SKM-1 (cell line): ENCODE measurements at regions not wholly inside any gene's neighbourhood (a gene's known extent, or its start where the extent isn't known, plus 50 kb on each side); places are given as distances from the start of the nearest gene placed in this dataset.

Experiments
- DNase-seq: peaks from one replicate; lab custom pipeline; 2025; ENCODE audit not compliant: unreplicated experiment; lab: John Stamatoyannopoulos, UW

DNA sequence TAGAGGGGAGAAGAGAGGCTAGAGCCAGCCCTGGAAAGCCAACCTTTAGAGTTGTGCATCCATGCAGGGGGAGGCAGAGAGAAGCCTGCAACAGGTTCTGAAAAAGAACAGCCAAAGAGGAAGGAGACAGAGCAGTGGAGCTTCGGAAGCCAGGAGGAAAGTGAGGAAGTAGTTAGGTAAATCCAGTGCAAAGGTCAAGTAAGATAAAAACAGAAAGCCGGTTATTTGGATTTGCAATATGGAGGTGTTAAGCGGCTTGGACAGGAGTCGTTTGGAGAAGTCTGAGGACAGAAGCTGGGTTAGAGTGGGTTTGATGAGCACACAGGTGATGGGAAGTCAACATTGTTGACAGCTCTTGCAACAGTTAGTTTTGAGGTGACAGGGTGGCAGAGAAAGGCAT, 53.5 kb upstream of the FLT1 start:
- DNase-seq, result no peak

DNA sequence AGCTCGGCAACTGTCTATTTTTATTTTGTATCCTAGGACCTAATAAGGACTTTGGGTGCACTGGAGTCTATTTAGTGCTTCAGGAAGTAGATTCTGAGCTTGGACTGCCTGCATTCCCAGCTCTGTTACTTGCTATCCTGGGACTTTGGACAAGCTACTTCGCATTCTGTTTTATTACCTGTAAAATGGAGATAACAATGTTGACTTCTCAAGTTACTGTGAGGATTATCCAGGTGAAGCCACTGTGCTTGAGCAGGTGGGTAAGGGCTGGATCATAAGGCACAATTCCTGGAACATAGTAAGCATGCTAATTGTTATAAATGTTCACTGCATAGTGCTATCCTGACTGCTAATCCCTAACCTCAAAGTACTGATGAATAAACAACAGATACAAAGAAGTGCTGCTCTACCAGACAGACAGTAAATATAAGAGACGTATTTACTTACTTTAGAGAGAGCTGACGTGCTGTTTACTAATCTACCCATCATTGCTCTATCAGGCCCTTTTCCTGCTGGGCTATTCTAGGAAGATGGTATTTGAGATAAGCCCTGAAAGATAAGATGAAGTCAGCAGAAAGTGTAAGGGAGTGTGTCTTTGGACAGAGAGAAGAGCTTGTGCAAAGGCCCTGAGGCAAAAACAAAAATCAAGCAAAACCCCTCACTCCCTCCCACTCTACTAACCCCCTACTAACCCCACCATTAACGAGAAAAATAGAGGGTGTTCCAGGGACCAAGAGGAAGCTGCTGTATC, 50.8 kb upstream of the FLT1 start:
- no peak for DNase-seq
